Right lobe of liver (tissue), 4 donors: ENCODE measurements at regions not wholly inside any gene's neighbourhood (a gene's known extent, or its start where the extent isn't known, plus 50 kb on each side); places are given as distances from the start of the nearest gene placed in this dataset.

ENCODE experiments used
- POLR2A ChIP-seq: fragments of 450-650 bp; IDR thresholded peaks from one replicate; pipeline ENCODE4 v1.6.1; 2017; ENCODE audit warnings: antibody characterized with exemption, mild to moderate bottlenecking
- TF ChIP-seq, protein P1 (sequence below), 4 donors: fragments of 200-600 bp in 3 of 4; fragments of 450-650 bp in 1 of 4; IDR thresholded peaks; one replicate each; pipeline versions ENCODE4 v1.5.1 to v1.8.0; 2016 to 2022; ENCODE audit warnings: antibody characterized with exemption in 4 of 4, mild to moderate bottlenecking in 2 of 4
- donor health status: DM: no; HTN: no; CAD: no.
- donor health status: DM: no; HTN: no; CAD: no.
- donor health status: DM: no; HTN: yes; CAD: no.

DNA sequence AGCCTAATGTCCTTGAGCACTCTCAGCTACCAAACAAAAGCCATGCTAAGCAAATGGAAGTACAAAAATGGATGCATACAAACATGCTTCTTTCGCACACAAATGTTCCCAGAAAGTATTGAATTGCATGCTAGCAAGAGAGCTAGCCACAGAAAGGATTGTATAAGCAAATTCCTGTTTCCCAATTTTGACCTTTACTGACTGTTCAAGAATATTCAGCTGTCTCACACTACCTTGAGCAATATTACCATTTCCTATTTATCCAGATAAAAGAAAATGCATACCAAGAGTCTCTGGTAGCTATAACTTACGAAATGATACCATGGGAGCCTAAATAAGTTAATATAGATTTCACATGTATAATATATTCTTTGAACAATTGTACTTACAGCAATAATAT, 264.6 kb downstream of the TMEM167A start:
- TF ChIP-seq, protein P1, sequence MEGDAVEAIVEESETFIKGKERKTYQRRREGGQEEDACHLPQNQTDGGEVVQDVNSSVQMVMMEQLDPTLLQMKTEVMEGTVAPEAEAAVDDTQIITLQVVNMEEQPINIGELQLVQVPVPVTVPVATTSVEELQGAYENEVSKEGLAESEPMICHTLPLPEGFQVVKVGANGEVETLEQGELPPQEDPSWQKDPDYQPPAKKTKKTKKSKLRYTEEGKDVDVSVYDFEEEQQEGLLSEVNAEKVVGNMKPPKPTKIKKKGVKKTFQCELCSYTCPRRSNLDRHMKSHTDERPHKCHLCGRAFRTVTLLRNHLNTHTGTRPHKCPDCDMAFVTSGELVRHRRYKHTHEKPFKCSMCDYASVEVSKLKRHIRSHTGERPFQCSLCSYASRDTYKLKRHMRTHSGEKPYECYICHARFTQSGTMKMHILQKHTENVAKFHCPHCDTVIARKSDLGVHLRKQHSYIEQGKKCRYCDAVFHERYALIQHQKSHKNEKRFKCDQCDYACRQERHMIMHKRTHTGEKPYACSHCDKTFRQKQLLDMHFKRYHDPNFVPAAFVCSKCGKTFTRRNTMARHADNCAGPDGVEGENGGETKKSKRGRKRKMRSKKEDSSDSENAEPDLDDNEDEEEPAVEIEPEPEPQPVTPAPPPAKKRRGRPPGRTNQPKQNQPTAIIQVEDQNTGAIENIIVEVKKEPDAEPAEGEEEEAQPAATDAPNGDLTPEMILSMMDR (IDR thresholded peaks at IDR 0.05): no peak
- no peak for TF ChIP-seq POLR2A
